ENCODE measurements at regions not wholly inside any gene's neighbourhood (a gene's known extent, or its start where the extent isn't known, plus 50 kb on each side); places are given as distances from the start of the nearest gene placed in this dataset.
A peak's percentile ranks its signal among the peaks of the same experiment; 100 is the strongest.

- CTCF ChIA-PET = interaction anchor here (0.5 to 2.1 kb wide), 9 partner anchors 9 to 684 kb away, joined by 3 to 8 read pairs (median 3); no protein-coding TSS in a partner anchor
- H3K36me3 Mint-ChIP-seq = no peaks in the 10 kb centered on the region
- DNase-seq (ENCODE audit: low spot score) = no peak
- POLR2A ChIA-PET = no interaction called here
- ATAC-seq = peak; percentile 78
- H3K9me3 Mint-ChIP-seq = no peaks in the 10 kb centered on the region
- H3K27ac Mint-ChIP-seq = no peak overlapping the region
- H3K4me3 Mint-ChIP-seq = no peak overlapping the region
- peaks cover 90% of the 10 kb centered on the region for H3K27me3 Mint-ChIP-seq (ENCODE audit: low read depth)
- TF ChIP-seq SP1 (CRISPR knock-in tag; conservative IDR thresholded peaks at IDR 0.05) = no peak
- no peak for TF ChIP-seq SMAD4 (CRISPR knock-in tag; IDR thresholded peaks at IDR 0.05)
- no peak for TF ChIP-seq PRRX2 (CRISPR knock-in tag; IDR thresholded peaks at IDR 0.05)
- no peak for TF ChIP-seq AFF4 (CRISPR knock-in tag; IDR thresholded peaks at IDR 0.05; ENCODE audit: borderline replicate concordance)
- no peak for TF ChIP-seq MYBL2 (CRISPR knock-in tag; IDR thresholded peaks at IDR 0.05)
- no peak for TF ChIP-seq MLX (CRISPR knock-in tag; IDR thresholded peaks at IDR 0.05)
- no peak for TF ChIP-seq NFATC4 (CRISPR knock-in tag; IDR thresholded peaks at IDR 0.05)
- no peak for TF ChIP-seq ATF3 (CRISPR knock-in tag; conservative IDR thresholded peaks at IDR 0.05)
- TF ChIP-seq TP53 (CRISPR knock-in tag; IDR thresholded peaks at IDR 0.05) = no peak
- no peak for TF ChIP-seq ZNF263 (CRISPR knock-in tag; IDR thresholded peaks at IDR 0.05; ENCODE audit: low read depth)
- TF ChIP-seq ZNF512 (CRISPR knock-in tag; IDR thresholded peaks at IDR 0.05; ENCODE audit: borderline replicate concordance) = no peak
- TF ChIP-seq ZNF317 (CRISPR knock-in tag; IDR thresholded peaks at IDR 0.05; ENCODE audit: borderline replicate concordance, low read depth) = no peak
- TF ChIP-seq ZNF425 (CRISPR knock-in tag; conservative IDR thresholded peaks at IDR 0.05) = no peak
- no peak for TF ChIP-seq NFE2L1 (CRISPR knock-in tag; IDR thresholded peaks at IDR 0.05)
- TF ChIP-seq PREB (CRISPR knock-in tag; IDR thresholded peaks at IDR 0.05; ENCODE audit: borderline replicate concordance) = no peak
- H3K4me1 Mint-ChIP-seq = peaks cover 25% of the 10 kb centered on the region
These were observed 121.1 kb downstream of the FOXA2 start for GRCh38 chr20:22462975-22463914.
